Heart right ventricle (tissue), 16 donors: ENCODE measurements at regions not wholly inside any gene's neighbourhood (a gene's known extent, or its start where the extent isn't known, plus 50 kb on each side); places are given as distances from the start of the nearest gene placed in this dataset.
"Not testable (repeated sequence)": the region's sequence is repeated elsewhere in the genome, so short reads cannot be mapped to it uniquely, and the experiment has no call there.

Source experiments
- ATAC-seq, 8 donors: fragments of 200-7000 bp; cut with Tn5 transposase; one replicate each; pipeline ENCODE4 v1.9.1; 2020; ENCODE audit warnings: mild to moderate bottlenecking in 8 of 8, moderate library complexity in 8 of 8, moderate number of reproducible peaks in 1 of 8
- DNase-seq, 2 donors: peaks; one replicate each; pipeline ENCODE4 v3.0.0-alpha.2; 2020
- H3K27ac ChIP-seq, 10 donors: fragments of 200-600 bp; sonication (generic) in 2 of 10; one replicate each; pipeline versions ENCODE4 v1.5.0 to v1.8.0; 2020 to 2022; ENCODE audit warnings: mild to moderate bottlenecking in 3 of 10
- H3K27me3 ChIP-seq, 7 donors: fragments of 200-600 bp; one replicate each; pipeline ENCODE4 v1.8.0; 2021 to 2022; ENCODE audit warnings: mild to moderate bottlenecking in 2 of 7
- H3K36me3 ChIP-seq, 9 donors: fragments of 200-600 bp; sonication (generic) in 1 of 9; one replicate each; pipeline versions ENCODE4 v1.5.0 to v1.8.0; 2020 to 2022; ENCODE audit warnings: mild to moderate bottlenecking in 2 of 9
- H3K4me1 ChIP-seq, 9 donors: fragments of 200-600 bp; sonication (generic) in 1 of 9; one replicate each; pipeline versions ENCODE4 v1.5.0 to v1.8.0; 2020 to 2022; ENCODE audit warnings: mild to moderate bottlenecking in 4 of 9
- H3K4me3 ChIP-seq, 10 donors: fragments of 200-600 bp; sonication (generic) in 2 of 10; one replicate each; pipeline versions ENCODE4 v1.5.0 to v1.8.0; 2020 to 2022; ENCODE audit warnings: mild to moderate bottlenecking in 7 of 10, moderate library complexity in 2 of 10
- H3K9me3 ChIP-seq, 11 donors: fragments of 200-600 bp in 10 of 11; sonication (generic) in 2 of 11; one replicate each; pipeline versions ENCODE4 v1.5.0 to v1.8.0; 2013 to 2022; ENCODE audit warnings: mild to moderate bottlenecking in 2 of 11, control low read depth in 1 of 11, moderate library complexity in 1 of 11
- WGBS, 2 donors: extraction: QIAGEN DNeasy Blood & Tissue Kit; methylation state at CpG; one replicate each; pipeline ENCODE4 v1.1.7; 2013; ENCODE audit warnings: inconsistent platforms in 1 of 2; 5-methylcytosine and 5-hydroxymethylcytosine counted together
- intact Hi-C, 10 donors: fragments of 100-400 bp; cut with DNase I; formaldehyde crosslinking; loops; one replicate each; pipeline versions ENCODE4 v1.11.1 to v1.14.2; 2022
- TF ChIP-seq, protein P1 (sequence below), 9 donors: fragments of 200-600 bp; sonication (generic) in 2 of 9; IDR thresholded peaks; one replicate each; pipeline versions ENCODE4 v1.5.0 to v1.8.0; 2021 to 2022; ENCODE audit warnings: antibody characterized with exemption in 9 of 9, mild to moderate bottlenecking in 5 of 9, moderate library complexity in 1 of 9
- donor health status: Arrhythmogenic right ventricular cardiomyopathy.
- donor health status: ischemic (EF 13 %, LVEDD 7.1; RV severe dilation, severe dysfunction).
- donor health status: healthy with polysubstance abuse.
- donor health status: DM: no; HTN: yes; CAD: no.
- donor health status: DM: no; HTN: no; CAD: no.
- donor health status: ischemic (EF 25% LVEDD 6.9; RV normal size, moderate dysfunction).
- donor health status: ischemic (EF 25% LVEDD 5.7; RV mildly dilated, moderate dysfunction).
- donor health status: healthy.
- donor health status: DM: yes; HTN: yes; CAD: no.
- donor health status: Ischemic cardiomyopathy.
- donor health status: ischemic (EF 35%, LVEDD 5.7; RV mildly dilated, moderate dysfunction).
- donor health status: nonischemic (EF 11% LVEDD 7.7; RV severe dilation, severe dysfunction).
- donor health status: DM: yes; HTN: yes; CAD: no.
- donor health status: PGD.
- donor health status: ischemic (EF 29% LVEDD 5.4; RV normal size, mild dysfunction).
- donor health status: nonischemic (EF 23%, LVEDD 6.1; RV moderate dilation, normal function).

DNA sequence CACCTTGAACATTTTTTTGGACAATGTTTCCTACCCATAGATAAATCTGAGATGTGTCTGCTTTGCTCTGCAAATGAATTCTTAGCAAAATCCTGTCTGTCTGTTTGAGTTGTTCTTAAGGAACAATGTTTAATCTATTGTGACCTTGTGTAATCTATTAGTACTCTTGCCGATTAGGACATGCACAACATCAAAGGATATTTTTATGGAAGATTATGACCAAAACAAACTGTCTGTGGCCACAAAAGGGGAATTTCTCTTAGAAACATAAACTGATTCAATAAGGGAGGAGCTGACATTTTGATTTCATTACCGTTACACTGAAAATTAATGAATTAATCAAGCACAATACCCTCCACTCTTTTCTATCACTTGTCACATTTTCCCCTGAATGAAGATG lies 323.0 kb upstream of the PRR16 start:
- no peaks in the 10 kb centered on the region for H3K27me3 ChIP-seq
- H3K9me3 ChIP-seq, result peaks cover 0 to 20% (median 0%) of the 10 kb centered on the region in 11 donors
- DNase-seq (no peak), ATAC-seq (no peak)
- peak overlapping the region in 1 of 10 donors; percentile 86 for H3K27ac ChIP-seq
- H3K36me3 ChIP-seq, result no peaks in the 10 kb centered on the region
- peaks cover 0 to 29% (median 0%) of the 10 kb centered on the region in 9 donors for H3K4me1 ChIP-seq
- intact Hi-C loops, result loop anchor here in 3 of 10 donors (5.0 to 10.0 kb wide), 2 partner anchors 86 to 316 kb away; no protein-coding TSS in a partner anchor
- no peak overlapping the region for H3K4me3 ChIP-seq
- TF ChIP-seq, protein P1, sequence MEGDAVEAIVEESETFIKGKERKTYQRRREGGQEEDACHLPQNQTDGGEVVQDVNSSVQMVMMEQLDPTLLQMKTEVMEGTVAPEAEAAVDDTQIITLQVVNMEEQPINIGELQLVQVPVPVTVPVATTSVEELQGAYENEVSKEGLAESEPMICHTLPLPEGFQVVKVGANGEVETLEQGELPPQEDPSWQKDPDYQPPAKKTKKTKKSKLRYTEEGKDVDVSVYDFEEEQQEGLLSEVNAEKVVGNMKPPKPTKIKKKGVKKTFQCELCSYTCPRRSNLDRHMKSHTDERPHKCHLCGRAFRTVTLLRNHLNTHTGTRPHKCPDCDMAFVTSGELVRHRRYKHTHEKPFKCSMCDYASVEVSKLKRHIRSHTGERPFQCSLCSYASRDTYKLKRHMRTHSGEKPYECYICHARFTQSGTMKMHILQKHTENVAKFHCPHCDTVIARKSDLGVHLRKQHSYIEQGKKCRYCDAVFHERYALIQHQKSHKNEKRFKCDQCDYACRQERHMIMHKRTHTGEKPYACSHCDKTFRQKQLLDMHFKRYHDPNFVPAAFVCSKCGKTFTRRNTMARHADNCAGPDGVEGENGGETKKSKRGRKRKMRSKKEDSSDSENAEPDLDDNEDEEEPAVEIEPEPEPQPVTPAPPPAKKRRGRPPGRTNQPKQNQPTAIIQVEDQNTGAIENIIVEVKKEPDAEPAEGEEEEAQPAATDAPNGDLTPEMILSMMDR (IDR thresholded peaks at IDR 0.05), result no peak
- 53% methylated on average over 2 of the region's 2 CpGs for WGBS, 2 donors

DNA sequence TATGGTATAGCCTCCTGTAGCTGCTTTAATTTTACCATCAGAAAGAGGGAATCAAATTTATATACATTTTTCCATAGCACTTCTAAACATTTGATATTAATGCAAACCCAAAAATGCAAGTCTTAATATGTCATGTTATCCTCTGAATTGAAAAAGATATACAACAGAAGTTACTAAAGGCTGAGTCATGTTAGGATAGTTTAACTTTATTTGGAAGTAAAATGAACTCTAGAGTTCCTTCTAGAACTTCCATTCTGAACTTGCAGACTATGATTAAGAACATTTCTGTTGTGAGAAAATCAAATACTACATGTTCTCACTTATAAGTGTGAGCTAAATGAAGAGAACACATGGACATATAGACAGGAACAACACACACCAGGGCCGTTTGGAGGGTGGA lies 317.3 kb upstream of the PRR16 start:
- no peaks in the 10 kb centered on the region for H3K36me3 ChIP-seq
- intact Hi-C loops, result loop anchor here in 2 of 10 donors (10.0 kb wide), 1 partner anchor 92 kb away; no protein-coding TSS in a partner anchor
- TF ChIP-seq, protein P1 (IDR thresholded peaks at IDR 0.05), result no peak
- no peak overlapping the region for H3K4me3 ChIP-seq
- peaks cover 0 to 27% (median 0%) of the 10 kb centered on the region in 11 donors for H3K9me3 ChIP-seq
- H3K27ac ChIP-seq, result no peak overlapping the region
- no peaks in the 10 kb centered on the region for H3K27me3 ChIP-seq
- no peaks in the 10 kb centered on the region for H3K4me1 ChIP-seq
- DNase-seq (no peak), ATAC-seq (no peak)
- 36 to 40% methylated on average over 1 of the region's 1 CpG for WGBS, 2 donors

DNA sequence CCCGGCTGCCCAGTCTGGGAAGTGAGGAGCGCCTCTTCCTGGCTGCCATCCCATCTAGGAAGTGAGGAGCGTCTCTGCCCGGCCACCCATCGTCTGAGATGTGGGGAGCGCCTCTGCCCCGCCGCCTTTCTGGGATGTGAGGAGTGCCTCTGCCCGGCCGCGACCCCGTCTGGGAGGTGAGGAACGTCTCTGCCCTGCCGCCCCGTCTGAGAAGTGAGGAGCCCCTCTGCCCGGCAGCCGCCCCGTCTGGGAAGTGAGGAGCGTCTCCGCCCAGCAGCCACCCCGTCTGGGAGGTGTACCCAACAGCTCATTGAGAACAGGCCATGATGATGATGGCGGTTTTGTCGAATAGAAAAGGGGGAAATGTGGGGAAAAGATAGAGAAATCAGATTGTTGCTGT lies 316.2 kb upstream of the PRR16 start:
- 95 to 98% methylated on average over 16 to 23 of the region's 23 CpGs for WGBS, 2 donors
- H3K9me3 ChIP-seq, result peaks cover 0 to 27% (median 0%) of the 10 kb centered on the region in 11 donors
- intact Hi-C loops, result loop anchor here in 2 of 10 donors (10.0 kb wide), 1 partner anchor 93 kb away; no protein-coding TSS in a partner anchor
- H3K4me1 ChIP-seq, H3K27me3 ChIP-seq, DNase-seq, H3K4me3 ChIP-seq, H3K27ac ChIP-seq, ATAC-seq, H3K36me3 ChIP-seq: not testable (repeated sequence)

DNA sequence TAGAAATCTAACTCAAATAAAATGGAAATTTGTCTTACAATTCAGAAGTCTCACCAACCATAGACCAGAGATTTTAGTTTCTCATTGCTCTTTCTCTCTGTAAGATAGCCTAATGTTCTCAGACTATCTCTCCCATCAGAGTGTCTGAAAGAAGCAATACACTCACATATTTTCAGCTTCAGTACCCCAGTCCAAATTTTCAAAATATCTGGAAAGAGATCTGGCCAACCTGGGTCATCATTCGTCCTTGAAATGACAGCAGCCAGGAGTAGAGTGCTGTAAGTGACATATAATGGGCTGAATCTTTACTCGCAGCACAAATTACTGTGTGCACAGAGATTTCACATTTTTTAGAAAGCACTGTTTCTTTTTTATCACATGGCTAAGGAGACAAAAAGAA lies 313.3 kb upstream of the PRR16 start:
- WGBS, 2 donors, result 61 to 73% methylated on average over 2 of the region's 2 CpGs
- DNase-seq (no peak), ATAC-seq (no peak)
- H3K27ac ChIP-seq, result no peak overlapping the region
- no peak overlapping the region for H3K4me3 ChIP-seq
- no peaks in the 10 kb centered on the region for H3K36me3 ChIP-seq
- H3K27me3 ChIP-seq, result no peaks in the 10 kb centered on the region
- intact Hi-C loops, result loop anchor here in 2 of 10 donors (10.0 kb wide), 1 partner anchor 314 kb away; the partner anchor contains the start of gene PRR16 (in 2 of the 2)
- TF ChIP-seq, protein P1 (IDR thresholded peaks at IDR 0.05), result no peak
- H3K9me3 ChIP-seq, result peaks cover 0 to 10% (median 0%) of the 10 kb centered on the region in 11 donors
- H3K4me1 ChIP-seq, result peaks cover 0 to 8% (median 0%) of the 10 kb centered on the region in 9 donors

DNA sequence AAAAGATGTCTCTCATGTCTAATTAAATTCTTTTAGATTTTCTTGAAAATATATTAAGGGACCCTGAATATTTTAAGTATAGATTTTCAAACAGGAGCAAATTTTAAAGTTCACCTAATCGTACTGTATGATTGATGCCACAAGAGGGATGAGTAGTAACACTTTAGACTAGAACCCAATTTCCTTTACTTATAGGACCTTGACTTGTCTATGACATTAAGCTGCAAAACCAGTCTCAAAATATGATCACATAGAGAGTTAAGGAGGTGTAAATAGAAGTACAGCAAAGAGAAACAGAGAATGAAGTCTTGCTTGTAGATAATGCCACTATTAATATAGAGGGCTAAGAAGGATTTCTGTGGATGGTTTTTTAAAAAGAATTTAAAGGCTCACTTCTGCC lies 312.9 kb upstream of the PRR16 start:
- no peak for DNase-seq

More for the DNA sequence above, 312.9 kb upstream of the PRR16 start:
- Histone ChIP-seq H3K4me3 (no peak overlapping the region), H3K27ac (no peak overlapping the region), H3K27me3 (no peaks in the 10 kb centered on the region), H3K36me3 (no peaks in the 10 kb centered on the region), H3K4me1 (peaks cover 0 to 8% (median 0%) of the 10 kb centered on the region in 9 donors), H3K9me3 (peaks cover 0 to 6% (median 0%) of the 10 kb centered on the region in 11 donors)
- intact Hi-C loops, result loop anchor here in 2 of 10 donors (10.0 kb wide), 1 partner anchor 314 kb away; the partner anchor contains the start of gene PRR16 (in 2 of the 2)
- TF ChIP-seq, protein P1 (IDR thresholded peaks at IDR 0.05), result no peak
- no peak for ATAC-seq
- WGBS, 2 donors, result 77 to 90% methylated on average over 1 of the region's 1 CpG
